Hepatic stellate cell (primary cell): ENCODE measurements at regions not wholly inside any gene's neighbourhood (a gene's known extent, or its start where the extent isn't known, plus 50 kb on each side); places are given as distances from the start of the nearest gene placed in this dataset.
"Not testable (repeated sequence)": the region's sequence is repeated elsewhere in the genome, so short reads cannot be mapped to it uniquely, and the experiment has no call there.

Source experiments
- DNase-seq: peaks from one replicate; pipeline ENCODE4 v3.0.0; 2011; ENCODE audit warnings: low spot score

GRCh38 chr3:74830845-74831244, 216.4 kb upstream of the CNTN3 start:
- not testable (repeated sequence) for DNase-seq

- DNase-seq: not testable (repeated sequence)
Measured at GRCh38 chr3:74825404-74825803, 210.9 kb upstream of the CNTN3 start.

- DNase-seq: no peak
Measured at GRCh38 chr3:74824366-74824765, 209.9 kb upstream of the CNTN3 start.

- no peak for DNase-seq
Measured at GRCh38 chr3:74814181-74814580, 199.7 kb upstream of the CNTN3 start.

GRCh38 chr3:74812756-74813155, 198.3 kb upstream of the CNTN3 start:
- DNase-seq: no peak

GRCh38 chr3:74808506-74809275, 194.2 kb upstream of the CNTN3 start:
- no peak for DNase-seq

GRCh38 chr3:74801924-74802323, 187.5 kb upstream of the CNTN3 start:
- no peak for DNase-seq

GRCh38 chr3:74789111-74789510, 174.7 kb upstream of the CNTN3 start:
- DNase-seq: no peak

- no peak for DNase-seq
Measured at GRCh38 chr3:74787011-74787410, 172.6 kb upstream of the CNTN3 start.

- no peak for DNase-seq
Measured at GRCh38 chr3:74771401-74771800, 156.9 kb upstream of the CNTN3 start.

GRCh38 chr3:74768010-74768409, 153.6 kb upstream of the CNTN3 start:
- DNase-seq: no peak

- DNase-seq: no peak
Measured at GRCh38 chr3:74766405-74766804, 151.9 kb upstream of the CNTN3 start.

GRCh38 chr3:74763830-74764229, 149.4 kb upstream of the CNTN3 start:
- DNase-seq: no peak

GRCh38 chr3:74756674-74757073, 142.2 kb upstream of the CNTN3 start:
- DNase-seq: no peak

- DNase-seq: no peak
Measured at GRCh38 chr3:74752290-74752689, 137.8 kb upstream of the CNTN3 start.

GRCh38 chr3:74751775-74752174, 137.3 kb upstream of the CNTN3 start:
- no peak for DNase-seq

GRCh38 chr3:74750901-74751300, 136.4 kb upstream of the CNTN3 start:
- DNase-seq: no peak

- no peak for DNase-seq
Measured at GRCh38 chr3:74739242-74739641, 124.8 kb upstream of the CNTN3 start.

- no peak for DNase-seq
Measured at GRCh38 chr3:74722211-74722610, 107.8 kb upstream of the CNTN3 start.

GRCh38 chr3:74713977-74714376, 99.5 kb upstream of the CNTN3 start:
- no peak for DNase-seq

GRCh38 chr3:74711913-74712512, 97.6 kb upstream of the CNTN3 start:
- DNase-seq: no peak

- no peak for DNase-seq
Measured at GRCh38 chr3:74709951-74710350, 95.5 kb upstream of the CNTN3 start.

GRCh38 chr3:74693696-74694393, 79.4 kb upstream of the CNTN3 start:
- no peak for DNase-seq
